Embryonic facial prominence (tissue), 1 donor: ENCODE measurements at regions not wholly inside any gene's neighbourhood (a gene's known extent, or its start where the extent isn't known, plus 50 kb on each side); places are given as distances from the start of the nearest gene placed in this dataset.

ENCODE experiments used
- DNase-seq: peaks from one replicate; pipeline ENCODE4 v3.0.0-alpha.2; 2016; ENCODE audit errors: extremely low spot score

GRCh38 chr21:25381936-25382452, 225.3 kb downstream of the MRPL39 start:
- no peak for DNase-seq

GRCh38 chr21:25375675-25376074, 231.6 kb downstream of the MRPL39 start:
- no peak for DNase-seq

- no peak for DNase-seq
Observed at GRCh38 chr21:25373126-25374082, 233.9 kb downstream of the MRPL39 start.

GRCh38 chr21:25371841-25372425, 235.3 kb downstream of the MRPL39 start:
- DNase-seq, result no peak

- no peak for DNase-seq
Observed at GRCh38 chr21:25370311-25370744, 237.0 kb downstream of the MRPL39 start.

- DNase-seq, result no peak
Observed at GRCh38 chr21:25369524-25370300, 237.6 kb downstream of the MRPL39 start.

GRCh38 chr21:25368531-25368930, 238.8 kb downstream of the MRPL39 start:
- no peak for DNase-seq

GRCh38 chr21:25366116-25366515, 241.2 kb downstream of the MRPL39 start:
- no peak for DNase-seq

GRCh38 chr21:25362375-25363267, 244.7 kb downstream of the MRPL39 start:
- no peak for DNase-seq

GRCh38 chr21:25361765-25362164, 245.5 kb downstream of the MRPL39 start:
- no peak for DNase-seq

GRCh38 chr21:25361097-25361496, 246.2 kb downstream of the MRPL39 start:
- DNase-seq, result no peak

GRCh38 chr21:25360593-25360992, 246.7 kb downstream of the MRPL39 start:
- no peak for DNase-seq

GRCh38 chr21:25359724-25360123, 247.6 kb downstream of the MRPL39 start:
- DNase-seq, result no peak

GRCh38 chr21:25350056-25350455, 257.2 kb downstream of the MRPL39 start:
- DNase-seq, result no peak

- DNase-seq, result no peak
Observed at GRCh38 chr21:25343774-25344545, 263.3 kb downstream of the MRPL39 start.

- no peak for DNase-seq
Observed at GRCh38 chr21:25342816-25343215, 264.5 kb downstream of the MRPL39 start.

GRCh38 chr21:25341981-25342380, 265.3 kb downstream of the MRPL39 start:
- no peak for DNase-seq

- DNase-seq, result no peak
Observed at GRCh38 chr21:25338415-25338814, 268.9 kb downstream of the MRPL39 start.

GRCh38 chr21:25334046-25334730, 273.1 kb downstream of the MRPL39 start:
- no peak for DNase-seq

- no peak for DNase-seq
Observed at GRCh38 chr21:25331286-25331685, 276.0 kb downstream of the MRPL39 start.
